KMS-11 (cell line): ENCODE measurements at regions not wholly inside any gene's neighbourhood (a gene's known extent, or its start where the extent isn't known, plus 50 kb on each side); places are given as distances from the start of the nearest gene placed in this dataset.

Source experiments
- H2AFZ ChIP-seq: fragments of 200-600 bp; sonication (generic); 2 replicates; pipeline ENCODE4 v1.6.1; 2016; ENCODE audit warnings: antibody characterized with exemption, mixed run types, low read depth
- H3K27ac ChIP-seq: fragments of 200-600 bp; sonication (generic); 2 replicates; pipeline ENCODE4 v1.6.1; 2016; ENCODE audit warnings: mild to moderate bottlenecking, mixed run types
- H3K27me3 ChIP-seq: fragments of 200-600 bp; sonication (generic); 2 replicates; pipeline ENCODE4 v1.6.1; 2017; ENCODE audit warnings: mild to moderate bottlenecking, low read depth, mixed run types, moderate library complexity; ENCODE audit not compliant: insufficient read depth
- H3K36me3 ChIP-seq: fragments of 200-600 bp; sonication (generic); 2 replicates; pipeline ENCODE4 v1.6.1; 2017; ENCODE audit warnings: mild to moderate bottlenecking, mixed run types; ENCODE audit not compliant: insufficient read depth
- H3K4me1 ChIP-seq: fragments of 200-600 bp; sonication (generic); 2 replicates; pipeline ENCODE4 v1.6.1; 2016; ENCODE audit warnings: mild to moderate bottlenecking, low read depth, mixed run types; ENCODE audit not compliant: poor library complexity, severe bottlenecking
- H3K4me2 ChIP-seq: fragments of 200-600 bp; sonication (generic); 2 replicates; pipeline ENCODE4 v1.7.0; 2016; ENCODE audit warnings: mild to moderate bottlenecking, mixed run types
- H3K4me3 ChIP-seq: fragments of 200-600 bp; sonication (generic); IDR thresholded peaks from 2 replicates; pipeline ENCODE4 v1.6.1; 2017; ENCODE audit warnings: low read depth, low read length, mixed read lengths; ENCODE audit not compliant: insufficient read depth
- H3K79me2 ChIP-seq: fragments of 200-600 bp; sonication (generic); 2 replicates; pipeline ENCODE4 v1.6.1; 2016; ENCODE audit warnings: low read depth, mixed run types; ENCODE audit not compliant: insufficient read depth
- H3K9ac ChIP-seq: fragments of 200-600 bp; sonication (generic); 2 replicates; pipeline ENCODE4 v1.6.1; 2016; ENCODE audit warnings: mild to moderate bottlenecking, mixed run types
- H4K20me1 ChIP-seq: fragments of 200-600 bp; sonication (generic); 2 replicates; pipeline ENCODE4 v1.6.1; 2016; ENCODE audit warnings: mild to moderate bottlenecking, mixed run types; ENCODE audit not compliant: insufficient read depth
- TF ChIP-seq, protein P1 (sequence below): fragments of 200-600 bp; sonication (generic); conservative IDR thresholded peaks from 2 replicates; pipeline ENCODE4 v1.6.1; 2017; ENCODE audit warnings: low read depth, mild to moderate bottlenecking, antibody characterized with exemption, low read length, moderate library complexity, mixed read lengths

DNA sequence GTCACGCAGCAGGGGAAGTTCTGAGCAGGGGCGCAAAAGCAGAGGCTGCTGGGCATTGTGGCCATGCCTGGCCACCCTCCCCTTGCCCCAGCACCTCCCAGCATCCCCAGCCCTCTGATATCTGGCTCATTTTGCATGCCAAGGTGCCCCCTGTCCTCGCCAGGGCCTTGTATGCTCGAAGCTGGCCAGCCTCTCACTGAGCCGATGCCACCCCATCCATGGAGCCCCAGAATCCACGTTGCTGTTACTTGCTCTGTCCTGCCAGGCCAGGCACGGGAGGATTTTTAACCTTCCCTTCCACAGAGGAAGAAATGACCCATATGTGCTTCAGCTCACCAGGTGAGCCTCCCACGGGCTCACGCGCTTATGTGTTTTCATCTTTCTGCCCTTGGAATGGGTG lies 413.4 kb downstream of the BCL11B start:
- Histone ChIP-seq H3K4me2 (no peak overlapping the region), H3K4me3 (no peak overlapping the region), H3K27ac (no peak overlapping the region), H3K4me1 (no peaks in the 10 kb centered on the region), H3K9ac (no peak overlapping the region), H3K27me3 (no peaks in the 10 kb centered on the region), H3K79me2 (no peaks in the 10 kb centered on the region), H3K36me3 (no peaks in the 10 kb centered on the region), H2AFZ (no peak overlapping the region), H4K20me1 (no peaks in the 10 kb centered on the region)
- TF ChIP-seq, protein P1, sequence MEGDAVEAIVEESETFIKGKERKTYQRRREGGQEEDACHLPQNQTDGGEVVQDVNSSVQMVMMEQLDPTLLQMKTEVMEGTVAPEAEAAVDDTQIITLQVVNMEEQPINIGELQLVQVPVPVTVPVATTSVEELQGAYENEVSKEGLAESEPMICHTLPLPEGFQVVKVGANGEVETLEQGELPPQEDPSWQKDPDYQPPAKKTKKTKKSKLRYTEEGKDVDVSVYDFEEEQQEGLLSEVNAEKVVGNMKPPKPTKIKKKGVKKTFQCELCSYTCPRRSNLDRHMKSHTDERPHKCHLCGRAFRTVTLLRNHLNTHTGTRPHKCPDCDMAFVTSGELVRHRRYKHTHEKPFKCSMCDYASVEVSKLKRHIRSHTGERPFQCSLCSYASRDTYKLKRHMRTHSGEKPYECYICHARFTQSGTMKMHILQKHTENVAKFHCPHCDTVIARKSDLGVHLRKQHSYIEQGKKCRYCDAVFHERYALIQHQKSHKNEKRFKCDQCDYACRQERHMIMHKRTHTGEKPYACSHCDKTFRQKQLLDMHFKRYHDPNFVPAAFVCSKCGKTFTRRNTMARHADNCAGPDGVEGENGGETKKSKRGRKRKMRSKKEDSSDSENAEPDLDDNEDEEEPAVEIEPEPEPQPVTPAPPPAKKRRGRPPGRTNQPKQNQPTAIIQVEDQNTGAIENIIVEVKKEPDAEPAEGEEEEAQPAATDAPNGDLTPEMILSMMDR, result no peak

DNA sequence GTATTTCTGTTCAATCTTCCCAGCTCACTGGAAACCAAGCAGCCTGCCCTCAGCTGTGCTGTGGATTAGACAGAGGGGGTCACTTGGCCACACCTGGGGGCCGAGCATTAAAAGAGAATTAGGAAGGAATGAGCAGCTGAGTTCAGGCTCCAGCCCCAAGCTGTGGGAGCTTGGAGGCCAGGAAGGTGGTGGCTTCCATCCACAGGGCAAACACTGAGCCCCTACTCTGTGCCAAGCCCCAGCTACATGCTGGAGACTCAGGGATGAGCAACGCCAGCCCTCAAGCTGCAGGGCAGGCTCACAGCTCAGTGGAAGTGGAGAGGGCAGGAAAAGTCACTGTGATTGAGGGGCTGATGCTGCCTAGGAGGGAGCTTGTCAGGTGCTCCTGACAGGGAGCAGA lies 412.7 kb downstream of the BCL11B start:
- Histone ChIP-seq H3K4me3 (no peak overlapping the region), H4K20me1 (no peaks in the 10 kb centered on the region), H3K4me2 (no peak overlapping the region), H3K36me3 (no peaks in the 10 kb centered on the region), H3K27me3 (no peaks in the 10 kb centered on the region), H3K9ac (no peak overlapping the region), H3K4me1 (no peaks in the 10 kb centered on the region), H2AFZ (no peak overlapping the region), H3K79me2 (no peaks in the 10 kb centered on the region), H3K27ac (no peak overlapping the region)
- TF ChIP-seq, protein P1, result no peak

DNA sequence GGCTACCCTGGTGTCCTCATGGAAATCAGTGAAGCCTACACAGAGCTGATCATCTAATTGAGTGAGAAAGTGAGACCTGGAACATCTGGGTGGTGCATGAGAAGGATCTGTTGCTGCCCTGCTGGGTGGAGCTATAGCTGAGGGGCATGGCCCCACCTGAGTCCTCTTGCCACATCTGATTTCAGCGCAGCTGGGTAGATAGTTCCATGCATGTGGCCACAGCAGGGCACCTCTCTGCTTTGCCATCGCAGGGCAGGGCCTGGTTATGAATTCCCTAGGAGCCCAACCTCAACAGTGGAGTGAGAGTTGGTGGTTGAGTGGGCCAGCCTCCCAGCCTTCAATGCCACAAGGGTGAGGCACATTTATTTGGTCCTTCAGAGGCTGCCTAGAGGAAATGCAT lies 407.8 kb downstream of the BCL11B start:
- TF ChIP-seq, protein P1, result no peak
- H3K36me3 ChIP-seq, result no peaks in the 10 kb centered on the region
- H3K79me2 ChIP-seq, result no peaks in the 10 kb centered on the region
- H2AFZ ChIP-seq, result no peak overlapping the region
- H3K4me1 ChIP-seq, result no peaks in the 10 kb centered on the region
- H3K9ac ChIP-seq, result no peak overlapping the region
- H3K4me2 ChIP-seq, result no peak overlapping the region
- H3K4me3 ChIP-seq, result no peak overlapping the region
- H4K20me1 ChIP-seq, result no peaks in the 10 kb centered on the region
- no peaks in the 10 kb centered on the region for H3K27me3 ChIP-seq
- no peak overlapping the region for H3K27ac ChIP-seq

DNA sequence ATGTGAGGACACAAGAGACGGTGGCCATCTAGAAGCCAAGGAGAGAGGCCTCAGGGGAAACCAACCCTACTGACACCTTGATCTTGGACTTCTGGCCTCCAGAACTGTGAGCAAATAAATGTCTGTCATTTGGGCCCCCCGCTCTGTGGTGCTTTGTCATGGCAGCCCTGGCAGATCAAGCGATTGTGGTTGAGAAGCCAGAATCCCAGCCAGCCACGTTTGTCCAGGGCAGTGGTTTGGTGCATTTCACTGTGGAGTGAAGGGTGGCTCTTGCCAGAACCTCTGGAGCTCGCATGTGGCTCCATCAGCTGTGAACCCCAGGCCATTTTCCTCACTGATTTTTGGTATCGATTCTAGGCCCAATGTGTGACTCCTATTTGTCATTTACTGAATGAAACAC lies 404.9 kb downstream of the BCL11B start:
- H3K27me3 ChIP-seq, result no peaks in the 10 kb centered on the region
- H3K4me1 ChIP-seq, result no peaks in the 10 kb centered on the region
- H3K36me3 ChIP-seq, result no peaks in the 10 kb centered on the region
- no peak overlapping the region for H3K4me3 ChIP-seq
- H3K4me2 ChIP-seq, result no peak overlapping the region
- H3K27ac ChIP-seq, result no peak overlapping the region
- H4K20me1 ChIP-seq, result no peaks in the 10 kb centered on the region
- H2AFZ ChIP-seq, result no peak overlapping the region
- no peak overlapping the region for H3K9ac ChIP-seq
- H3K79me2 ChIP-seq, result no peaks in the 10 kb centered on the region
- TF ChIP-seq, protein P1, result no peak

DNA sequence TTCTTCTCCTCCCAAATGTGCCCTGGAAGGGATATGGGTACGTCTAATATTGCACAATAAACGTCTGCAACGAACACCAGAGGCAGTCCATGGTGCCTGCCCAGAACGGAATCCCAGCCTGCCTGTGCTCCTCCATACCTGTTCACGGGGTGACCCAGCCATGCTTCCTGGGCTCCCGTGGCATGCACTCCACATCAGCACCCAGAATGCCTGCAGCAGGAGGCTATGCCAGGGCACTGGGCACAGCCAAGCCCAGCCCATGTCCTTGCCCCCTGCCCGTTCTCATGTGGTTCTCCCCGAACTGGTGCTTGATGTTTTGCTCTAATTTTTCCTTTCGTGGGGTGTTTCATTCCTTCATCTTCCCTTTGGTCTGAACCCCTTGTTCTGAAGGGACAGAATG lies 404.3 kb downstream of the BCL11B start:
- no peak overlapping the region for H3K27ac ChIP-seq
- H3K79me2 ChIP-seq, result no peaks in the 10 kb centered on the region
- H3K27me3 ChIP-seq, result no peaks in the 10 kb centered on the region

More for the DNA sequence above, 404.3 kb downstream of the BCL11B start:
- no peaks in the 10 kb centered on the region for H4K20me1 ChIP-seq
- H2AFZ ChIP-seq, result no peak overlapping the region
- H3K9ac ChIP-seq, result no peak overlapping the region
- H3K4me3 ChIP-seq, result no peak overlapping the region
- no peaks in the 10 kb centered on the region for H3K36me3 ChIP-seq
- no peaks in the 10 kb centered on the region for H3K4me1 ChIP-seq
- no peak overlapping the region for H3K4me2 ChIP-seq
- TF ChIP-seq, protein P1, result no peak
